H4 (cell line): ENCODE measurements at regions not wholly inside any gene's neighbourhood (a gene's known extent, or its start where the extent isn't known, plus 50 kb on each side); places are given as distances from the start of the nearest gene placed in this dataset.
A peak's percentile ranks its signal among the peaks of the same experiment; 100 is the strongest.
"Not testable (repeated sequence)": the region's sequence is repeated elsewhere in the genome, so short reads cannot be mapped to it uniquely, and the experiment has no call there.

Experiments used
- DNase-seq: peaks from one replicate; pipeline ENCODE4 v3.0.0-alpha.2; 2015; ENCODE audit warnings: low spot score

DNA sequence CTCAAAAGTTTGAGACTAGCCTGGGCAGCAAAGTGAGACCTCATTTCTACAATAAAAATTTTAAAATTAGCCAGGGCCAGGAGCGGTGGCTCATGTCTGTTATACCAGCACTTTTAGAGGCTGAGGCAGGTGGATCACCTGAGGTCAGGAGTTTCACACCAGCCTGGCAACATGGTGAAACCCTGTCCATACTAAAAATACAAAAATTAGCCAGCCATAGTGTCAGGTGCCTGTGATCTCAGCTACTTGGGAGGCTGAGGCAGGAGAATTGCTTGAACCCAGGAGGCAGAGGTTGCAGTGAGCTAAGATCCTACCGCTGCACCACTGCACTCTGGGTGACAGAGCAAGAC, 85.1 kb upstream of the MAP4 start:
- not testable (repeated sequence) for DNase-seq

DNA sequence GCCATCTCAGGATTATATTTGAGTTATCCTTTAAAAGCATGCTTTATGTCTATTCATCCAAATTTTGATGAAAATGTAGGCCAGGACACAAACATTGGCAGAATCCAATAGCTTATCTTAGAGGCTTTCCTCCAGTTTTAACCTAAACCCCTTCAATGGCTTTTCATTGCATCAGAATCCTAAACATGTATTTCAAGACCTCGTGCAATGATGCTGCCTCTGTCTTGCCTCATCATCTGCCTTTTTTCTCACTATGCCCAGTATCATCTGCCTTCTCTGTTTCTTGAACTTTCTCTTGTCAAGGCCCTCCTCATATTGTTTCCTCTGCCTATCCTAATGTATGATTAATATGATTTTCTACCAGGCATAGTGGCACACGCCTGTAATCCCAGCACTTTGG, 76.1 kb upstream of the MAP4 start:
- no peak for DNase-seq

DNA sequence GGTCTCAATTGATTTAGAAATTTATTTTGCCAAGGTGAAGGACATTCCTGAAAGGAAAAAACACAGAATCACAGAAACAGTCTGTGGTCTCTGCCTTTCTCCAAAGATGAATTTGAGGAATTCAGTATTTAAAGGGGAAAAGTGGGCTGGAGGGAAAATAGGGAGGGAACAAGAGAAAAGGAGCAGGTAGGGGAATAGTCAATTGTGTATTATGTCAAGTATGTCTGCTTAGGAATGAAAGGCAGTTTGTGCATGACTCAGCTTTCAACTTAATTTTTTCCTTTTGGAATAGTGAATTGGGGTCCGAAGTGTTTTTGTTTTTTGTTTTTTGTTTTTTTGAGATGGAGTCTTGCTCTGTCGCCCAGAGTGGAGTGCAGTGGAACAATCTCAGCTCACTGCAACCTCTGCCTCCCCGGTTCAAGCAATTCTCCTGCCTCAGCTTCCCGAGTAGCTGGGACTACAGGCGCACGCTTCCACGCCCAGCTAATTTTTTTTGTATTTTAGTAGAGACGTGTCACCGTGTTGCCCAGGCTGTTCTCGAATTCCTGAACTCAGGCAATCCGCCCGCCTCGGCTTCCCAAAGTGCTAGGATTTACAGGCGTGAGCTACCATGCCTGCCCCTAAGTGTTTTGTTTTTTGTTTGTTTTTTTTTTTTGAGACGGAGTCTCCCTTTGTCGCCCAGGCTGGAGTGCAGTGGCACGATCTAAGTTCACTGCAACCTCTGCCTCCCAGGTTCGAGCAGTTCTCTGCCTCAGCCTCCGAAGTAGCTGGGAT, 74.1 kb upstream of the MAP4 start:
- DNase-seq = no peak

DNA sequence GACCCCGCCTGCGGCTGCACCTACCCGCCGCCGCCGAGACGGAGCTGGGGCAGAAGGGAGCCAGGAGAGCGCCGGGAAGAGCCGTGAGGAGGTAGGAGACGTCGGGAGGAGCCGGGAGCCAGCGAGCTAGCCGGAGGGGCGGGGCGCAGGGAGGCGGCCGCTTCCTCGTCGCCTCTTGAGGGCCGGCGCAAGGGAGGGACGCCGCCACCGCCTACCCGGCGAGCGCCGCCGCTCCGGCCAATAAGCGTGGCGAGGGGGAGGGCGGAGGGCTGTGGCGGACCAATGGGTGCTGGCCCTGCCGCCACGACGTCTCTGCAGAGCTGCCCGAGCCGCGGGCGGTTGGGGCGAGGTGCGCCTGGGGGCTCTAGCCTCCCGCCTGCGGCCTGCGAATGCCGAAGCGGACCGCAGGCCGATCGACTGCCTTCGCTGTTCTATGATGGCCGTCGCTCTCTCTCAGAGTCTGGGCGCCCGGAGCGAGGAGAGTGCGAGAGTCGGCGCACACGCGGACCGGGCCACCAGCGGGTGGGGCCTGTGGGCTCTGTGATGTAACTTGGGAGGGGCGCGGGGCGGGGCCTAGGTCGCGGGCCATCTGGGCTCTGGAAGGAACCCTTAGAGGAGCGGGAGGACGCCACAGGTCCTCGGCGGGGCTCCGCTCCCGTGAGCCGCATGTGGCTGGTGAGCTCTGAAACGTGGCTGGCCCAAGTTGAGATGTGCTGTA, 72.7 kb upstream of the MAP4 start:
- peak; percentile 91 for DNase-seq

DNA sequence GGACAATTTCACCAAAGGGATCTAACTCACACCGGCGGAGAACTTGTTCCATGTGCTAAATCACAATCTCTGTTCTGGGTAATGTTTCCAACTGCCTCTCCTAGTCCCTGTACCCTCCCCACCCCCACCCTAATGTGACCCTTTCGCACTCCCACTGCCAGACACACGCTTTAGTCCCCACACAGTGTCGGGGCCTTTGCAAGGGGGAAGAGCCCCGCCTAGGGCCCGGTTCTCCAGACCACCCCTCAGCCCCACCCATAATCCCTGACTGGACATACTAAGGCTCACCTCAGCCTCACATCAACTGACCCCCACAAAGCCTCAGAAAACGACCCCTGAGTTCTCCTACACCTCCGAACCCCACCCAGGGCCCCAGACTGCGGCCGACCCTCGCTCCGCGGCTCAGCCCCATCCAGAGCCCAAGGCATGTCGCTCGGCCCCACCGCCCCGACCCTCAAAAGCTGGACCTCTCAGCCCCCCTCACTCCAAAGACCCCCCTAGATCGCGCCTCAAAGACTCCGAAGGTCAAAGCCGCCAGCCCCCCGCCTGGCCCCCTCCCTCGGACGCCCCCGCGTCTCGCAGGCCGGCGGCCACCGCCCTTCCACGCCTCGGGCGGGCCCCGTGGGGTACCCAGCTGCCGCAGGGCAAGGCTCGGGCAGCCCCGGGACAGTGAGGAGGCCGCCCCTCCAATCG, 72.0 kb upstream of the MAP4 start:
- DNase-seq = no peak

DNA sequence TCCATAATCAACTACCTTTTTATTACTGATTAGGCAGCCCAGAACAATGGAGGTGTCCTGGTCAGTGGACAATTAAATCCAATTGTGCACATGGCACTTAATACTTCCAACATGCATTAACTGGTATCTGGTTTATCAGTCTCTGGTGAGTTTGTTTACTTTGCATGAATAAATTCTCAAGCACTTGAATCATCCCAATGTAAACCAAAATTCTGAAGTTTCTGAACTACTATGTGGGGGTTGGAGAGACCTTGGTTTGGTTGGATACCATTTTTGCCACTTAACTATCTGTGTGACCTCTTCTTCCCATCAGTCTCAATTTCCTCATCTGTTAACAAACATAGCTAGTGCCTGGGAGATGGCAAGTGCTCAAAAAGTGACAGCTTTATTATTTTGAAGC, 70.5 kb upstream of the MAP4 start:
- peak; percentile 6 for DNase-seq

DNA sequence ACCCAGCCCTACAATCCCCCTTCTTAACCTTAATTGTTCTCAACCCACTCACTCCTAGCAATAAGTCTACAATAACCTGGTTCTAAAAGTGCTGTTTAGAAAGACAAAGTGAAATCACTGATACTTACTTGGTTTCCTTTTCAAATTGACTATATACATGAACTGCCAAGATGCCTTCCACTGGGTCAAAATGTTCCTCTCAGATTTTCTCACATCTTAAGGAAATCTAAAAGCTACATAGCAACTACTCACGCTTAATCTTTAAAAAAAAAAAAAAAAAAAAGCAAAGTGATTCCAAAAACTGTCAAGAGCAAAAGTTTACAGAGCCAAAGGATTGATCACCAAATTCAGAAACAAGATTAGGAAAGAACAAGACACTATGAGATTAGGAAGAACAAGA, 68.7 kb upstream of the MAP4 start:
- no peak for DNase-seq

DNA sequence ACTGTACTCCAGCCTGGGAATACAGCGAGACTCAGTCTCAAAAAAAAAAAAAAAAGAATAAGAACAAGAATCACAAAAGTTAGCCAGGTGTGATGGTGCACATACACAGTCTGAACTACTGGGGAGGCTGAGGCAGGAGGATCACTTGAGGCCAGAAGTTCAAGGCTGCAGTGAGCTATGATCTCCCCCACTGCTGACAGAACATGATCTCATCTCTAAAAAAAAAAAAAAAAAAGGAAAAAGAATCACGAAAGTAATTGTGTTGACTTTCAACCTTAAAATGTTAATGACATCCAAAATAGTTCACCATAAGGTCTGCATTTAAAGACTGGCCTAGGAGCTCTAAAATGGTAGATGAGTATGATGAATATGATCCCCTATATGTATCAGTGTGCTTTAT, 68.0 kb upstream of the MAP4 start:
- no peak for DNase-seq

DNA sequence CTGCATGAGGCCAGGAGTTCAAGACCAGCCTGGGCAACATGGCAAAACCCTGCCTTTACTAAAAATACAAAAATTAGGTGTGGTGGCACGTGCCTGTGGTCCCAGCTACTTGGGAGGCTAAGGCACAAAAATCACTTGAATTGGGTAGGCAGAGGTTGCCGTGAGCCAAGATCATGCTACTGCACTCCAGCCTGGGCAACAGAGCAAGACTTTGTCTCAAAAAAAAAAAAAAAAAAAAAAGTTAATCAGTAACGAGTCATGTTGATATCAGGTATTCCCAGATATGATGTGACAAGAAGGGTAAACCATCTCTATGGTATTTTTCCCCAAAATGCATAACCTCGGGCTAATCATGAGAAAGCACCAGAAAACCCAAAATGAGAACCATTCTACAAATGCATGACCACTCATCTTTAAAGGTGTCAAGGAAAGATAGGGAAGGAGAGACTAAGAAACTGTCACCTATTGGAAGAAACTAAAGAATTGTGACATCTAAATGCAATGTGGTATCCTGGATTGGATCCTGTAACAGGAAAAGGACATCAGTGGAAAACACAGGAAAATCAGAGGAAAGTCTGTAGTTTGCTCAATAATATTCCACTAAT, 66.5 kb upstream of the MAP4 start:
- DNase-seq = no peak

DNA sequence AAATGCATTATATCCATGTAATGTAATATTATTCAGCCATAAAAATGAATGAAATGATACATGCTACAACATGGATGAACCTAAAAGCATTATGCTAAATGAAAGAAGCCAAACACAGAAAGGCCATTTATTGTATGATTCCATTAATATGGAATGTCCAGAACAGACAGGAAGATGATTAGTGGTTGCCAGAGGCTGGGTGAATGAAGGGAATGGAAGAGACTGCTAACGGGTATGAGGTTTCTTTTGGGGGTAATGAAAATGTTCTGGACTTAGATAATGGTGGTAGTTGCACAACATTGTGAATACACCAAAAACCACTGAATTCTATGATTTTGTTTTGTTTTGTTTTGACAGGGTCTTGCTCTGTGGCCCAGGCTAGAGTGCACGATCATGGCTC, 61.6 kb upstream of the MAP4 start:
- no peak for DNase-seq

DNA sequence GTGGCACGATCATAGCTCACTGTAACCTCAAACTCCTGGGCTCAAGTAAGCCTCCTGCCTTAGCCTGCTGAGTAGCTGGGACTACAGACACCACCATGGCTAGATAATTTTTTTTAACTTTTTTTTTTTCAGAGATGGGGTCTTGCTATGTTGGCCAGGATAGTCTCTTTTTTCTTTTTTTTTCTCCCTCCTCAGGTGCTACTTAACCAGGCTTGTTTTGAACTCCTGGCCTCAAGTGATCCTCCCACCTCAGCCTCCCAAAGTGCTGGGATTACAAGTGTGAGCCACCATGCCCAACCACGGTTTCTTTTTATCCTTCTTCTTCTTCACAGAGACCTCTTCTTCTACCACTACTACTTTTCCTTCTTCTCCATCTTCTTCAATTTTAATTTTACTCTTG, 53.8 kb upstream of the MAP4 start:
- DNase-seq = no peak

DNA sequence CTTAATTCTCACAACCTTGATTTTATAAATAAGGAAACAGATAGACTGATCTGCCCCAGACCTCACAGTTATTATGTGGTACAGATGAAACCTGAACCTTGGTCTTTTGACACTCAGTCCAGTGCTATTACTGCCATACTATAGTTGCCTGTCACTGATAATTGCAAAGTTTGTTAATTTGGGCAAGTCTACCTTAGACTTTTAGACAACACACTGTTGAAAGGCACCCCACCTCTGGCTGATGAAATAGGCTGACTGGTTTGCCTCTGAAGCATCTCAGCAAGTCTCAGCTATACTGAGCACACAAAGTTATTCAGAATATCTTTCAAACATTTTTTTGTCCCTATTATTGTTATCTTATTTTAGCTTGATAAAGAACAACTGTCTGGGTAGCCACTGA, 53.1 kb upstream of the MAP4 start:
- no peak for DNase-seq

DNA sequence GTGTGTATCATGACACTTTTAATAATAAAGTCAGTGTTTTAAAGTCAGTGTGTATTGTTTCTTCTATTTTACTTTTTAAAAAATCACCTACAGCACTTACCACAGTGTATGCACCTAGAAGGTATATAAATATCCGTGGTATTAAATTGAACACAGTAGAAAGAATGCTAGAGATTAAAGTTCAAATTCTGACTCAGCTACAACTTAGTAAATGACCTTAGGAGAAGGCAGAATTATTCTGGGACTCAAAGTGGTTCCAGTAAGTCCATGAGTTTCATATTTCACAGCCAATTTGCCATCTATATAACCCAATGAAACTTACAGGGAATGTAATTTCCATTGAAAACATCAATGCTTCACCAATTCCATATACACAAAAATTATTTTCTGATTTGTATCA, 52.7 kb upstream of the MAP4 start:
- DNase-seq = no peak

DNA sequence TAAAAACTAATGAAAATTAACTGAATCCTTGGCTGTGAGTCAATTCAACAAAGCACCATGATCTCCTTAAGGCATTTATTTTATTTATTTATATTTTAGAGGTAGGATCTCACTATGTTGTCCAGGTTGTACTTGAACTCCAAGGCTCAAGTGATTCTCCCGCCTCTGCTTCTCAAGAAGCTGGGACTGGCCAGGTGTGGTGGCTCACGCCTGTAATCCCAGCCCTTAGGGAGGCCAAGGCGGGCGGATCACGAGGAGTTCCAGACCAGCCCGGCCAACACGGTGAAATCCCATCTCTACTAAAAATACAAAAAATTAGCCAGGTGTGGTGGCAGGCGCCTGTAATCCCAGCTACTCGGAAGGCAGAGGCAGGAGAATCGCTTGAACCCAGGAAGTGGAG, 52.1 kb upstream of the MAP4 start:
- not testable (repeated sequence) for DNase-seq

DNA sequence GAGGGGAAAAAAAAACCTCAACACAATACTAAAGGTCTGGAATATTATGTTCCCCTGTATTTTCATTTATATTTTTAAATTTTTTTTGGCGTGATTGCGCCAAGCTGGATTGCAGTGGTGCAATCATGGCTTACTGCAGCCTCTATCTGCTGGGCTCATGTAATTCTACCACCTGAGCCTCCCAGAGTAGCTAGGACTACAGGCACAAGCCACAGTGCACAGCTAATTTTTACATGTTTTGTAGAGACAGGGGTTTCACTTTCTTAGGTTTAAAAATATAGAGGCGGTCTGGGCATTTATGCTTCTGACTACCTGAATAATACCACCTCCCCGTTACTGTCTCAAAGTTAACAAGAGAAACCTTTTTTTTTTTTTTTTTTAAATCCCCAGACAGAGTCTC, 51.1 kb upstream of the MAP4 start:
- DNase-seq = no peak
